Right lobe of liver (tissue), 6 donors: ENCODE measurements at regions not wholly inside any gene's neighbourhood (a gene's known extent, or its start where the extent isn't known, plus 50 kb on each side); places are given as distances from the start of the nearest gene placed in this dataset.
A peak's percentile ranks its signal among the peaks of the same experiment; 100 is the strongest.

Experiments
- ATAC-seq, 4 donors: fragments of 200-7000 bp; cut with Tn5 transposase; one replicate each; pipeline ENCODE4 v1.9.1; 2020; ENCODE audit warnings: mild to moderate bottlenecking in 4 of 4, moderate library complexity in 4 of 4
- DNase-seq, 3 donors: peaks; one replicate each; pipeline ENCODE4 v3.0.0-alpha.2; 2020
- H3K27ac ChIP-seq, 3 donors: fragments of 200-600 bp; one replicate each; pipeline ENCODE4 v1.8.0; 2022
- H3K27me3 ChIP-seq, 2 donors: fragments of 200-600 bp; one replicate each; pipeline ENCODE4 v1.8.0; 2022
- H3K36me3 ChIP-seq, 4 donors: fragments of 200-600 bp; sonication (generic) in 1 of 4; one replicate each; pipeline versions ENCODE4 v1.5.1 to v1.8.0; 2017 to 2022; ENCODE audit warnings: control low read depth in 1 of 4
- H3K4me1 ChIP-seq, 4 donors: fragments of 200-600 bp; sonication (generic) in 1 of 4; one replicate each; pipeline versions ENCODE4 v1.5.1 to v1.8.0; 2017 to 2022; ENCODE audit warnings: control low read depth in 1 of 4
- H3K4me3 ChIP-seq, 3 donors: fragments of 200-600 bp; one replicate each; pipeline ENCODE4 v1.8.0; 2022
- H3K9me3 ChIP-seq, 4 donors: fragments of 200-600 bp; sonication (generic) in 1 of 4; one replicate each; pipeline versions ENCODE4 v1.5.1 to v1.8.0; 2017 to 2022; ENCODE audit warnings: control low read depth in 1 of 4
- CTCF ChIP-seq, 4 donors: fragments of 200-600 bp in 3 of 4; fragments of 450-650 bp in 1 of 4; IDR thresholded peaks; one replicate each; pipeline versions ENCODE4 v1.5.1 to v1.8.0; 2016 to 2022; ENCODE audit warnings: antibody characterized with exemption in 4 of 4, mild to moderate bottlenecking in 2 of 4
- POLR2A ChIP-seq: fragments of 450-650 bp; IDR thresholded peaks from one replicate; pipeline ENCODE4 v1.6.1; 2017; ENCODE audit warnings: antibody characterized with exemption, mild to moderate bottlenecking
- WGBS: methylation state at CpG from one replicate; pipeline ENCODE4 v1.1.6; 2018; ENCODE audit warnings: low coverage, low lambda C conversion rate; ENCODE audit not compliant: insufficient coverage; ENCODE audit errors: missing lambda C conversion rate; 5-methylcytosine and 5-hydroxymethylcytosine counted together
- intact Hi-C, 2 donors: fragments of 100-400 bp; cut with DNase I; formaldehyde crosslinking; loops; one replicate each; pipeline versions ENCODE4 v1.11.2 to v1.14.1; 2022
- donor health status: DM: no; HTN: yes; CAD: no.
- donor health status: DM: no; HTN: no; CAD: no.
- donor health status: DM: no; HTN: no; CAD: no.
- donor health status: DM: no; HTN: yes; CAD: no.
- donor health status: DM: no; HTN: yes; CAD: no.

GRCh38 chr5:67255881-67256280, 59.3 kb upstream of the CD180 start:
- no peak overlapping the region for H3K4me3 ChIP-seq
- no peaks in the 10 kb centered on the region for H3K36me3 ChIP-seq
- H3K9me3 ChIP-seq: no peaks in the 10 kb centered on the region
- WGBS: 92% methylated on average over 1 of the region's 1 CpG
- intact Hi-C loops: no loop called here
- DNase-seq (no peak), ATAC-seq (peak in 1 of 4 donors; percentile 14)
- no peaks in the 10 kb centered on the region for H3K4me1 ChIP-seq
- no peaks in the 10 kb centered on the region for H3K27me3 ChIP-seq
- TF ChIP-seq POLR2A (no peak), CTCF (IDR thresholded peaks at IDR 0.05) (no peak)
- no peak overlapping the region for H3K27ac ChIP-seq

- no peaks in the 10 kb centered on the region for H3K36me3 ChIP-seq
- DNase-seq (no peak), ATAC-seq (no peak)
- H3K27ac ChIP-seq: no peak overlapping the region
- no peaks in the 10 kb centered on the region for H3K27me3 ChIP-seq
- H3K4me1 ChIP-seq: no peaks in the 10 kb centered on the region
- 81% methylated on average over 2 of the region's 2 CpGs for WGBS
- no peak overlapping the region for H3K4me3 ChIP-seq
- TF ChIP-seq POLR2A (no peak), CTCF (IDR thresholded peaks at IDR 0.05) (no peak)
- H3K9me3 ChIP-seq: no peaks in the 10 kb centered on the region
- intact Hi-C loops: no loop called here
These were observed 57.3 kb upstream of the CD180 start for GRCh38 chr5:67253911-67254310.

- Histone ChIP-seq H3K27ac (no peak overlapping the region), H3K36me3 (no peaks in the 10 kb centered on the region), H3K4me1 (peaks cover 0 to 11% (median under 1%) of the 10 kb centered on the region in 4 donors), H3K9me3 (no peaks in the 10 kb centered on the region), H3K4me3 (no peak overlapping the region), H3K27me3 (no peaks in the 10 kb centered on the region)
- ATAC-seq (no peak), DNase-seq (no peak)
- TF ChIP-seq CTCF (IDR thresholded peaks at IDR 0.05) (no peak), POLR2A (no peak)
- intact Hi-C loops: no loop called here
- 59% methylated on average over 3 of the region's 3 CpGs for WGBS
These were observed 52.9 kb upstream of the CD180 start for GRCh38 chr5:67249590-67249895.

- TF ChIP-seq CTCF (IDR thresholded peaks at IDR 0.05) (no peak), POLR2A (no peak)
- DNase-seq (no peak), ATAC-seq (no peak)
- 84% methylated on average over 5 of the region's 5 CpGs for WGBS
- Histone ChIP-seq H3K9me3 (no peaks in the 10 kb centered on the region), H3K36me3 (no peaks in the 10 kb centered on the region), H3K4me3 (no peak overlapping the region), H3K4me1 (peaks cover 0 to 16% (median 3%) of the 10 kb centered on the region in 4 donors), H3K27me3 (no peaks in the 10 kb centered on the region), H3K27ac (no peak overlapping the region)
- intact Hi-C loops: no loop called here
These were observed 52.3 kb upstream of the CD180 start for GRCh38 chr5:67248703-67249589.
